AG10803 (cell line): ENCODE measurements at regions not wholly inside any gene's neighbourhood (a gene's known extent, or its start where the extent isn't known, plus 50 kb on each side); places are given as distances from the start of the nearest gene placed in this dataset.

Source experiments
- DNase-seq: peaks from one replicate; pipeline ENCODE4 v3.0.0; 2010; ENCODE audit warnings: low read depth
- H3K4me3 ChIP-seq: 2 replicates; pipeline ENCODE4 v1.5.1; 2011; ENCODE audit warnings: mild to moderate bottlenecking, low read length, control low read depth
- CTCF ChIP-seq: conservative IDR thresholded peaks from 2 replicates; pipeline ENCODE4 v1.5.1; 2011; ENCODE audit warnings: mild to moderate bottlenecking, low read length, control low read depth, inconsistent platforms

- TF ChIP-seq CTCF = no peak
- no peak for DNase-seq
- no peak overlapping the region for H3K4me3 ChIP-seq
Measured at GRCh38 chr5:74139589-74139988, 500.9 kb downstream of the ENC1 start.

GRCh38 chr5:74138721-74139120 is 501.8 kb downstream of the ENC1 start:
- no peak for TF ChIP-seq CTCF
- H3K4me3 ChIP-seq = no peak overlapping the region
- DNase-seq = no peak

DNA sequence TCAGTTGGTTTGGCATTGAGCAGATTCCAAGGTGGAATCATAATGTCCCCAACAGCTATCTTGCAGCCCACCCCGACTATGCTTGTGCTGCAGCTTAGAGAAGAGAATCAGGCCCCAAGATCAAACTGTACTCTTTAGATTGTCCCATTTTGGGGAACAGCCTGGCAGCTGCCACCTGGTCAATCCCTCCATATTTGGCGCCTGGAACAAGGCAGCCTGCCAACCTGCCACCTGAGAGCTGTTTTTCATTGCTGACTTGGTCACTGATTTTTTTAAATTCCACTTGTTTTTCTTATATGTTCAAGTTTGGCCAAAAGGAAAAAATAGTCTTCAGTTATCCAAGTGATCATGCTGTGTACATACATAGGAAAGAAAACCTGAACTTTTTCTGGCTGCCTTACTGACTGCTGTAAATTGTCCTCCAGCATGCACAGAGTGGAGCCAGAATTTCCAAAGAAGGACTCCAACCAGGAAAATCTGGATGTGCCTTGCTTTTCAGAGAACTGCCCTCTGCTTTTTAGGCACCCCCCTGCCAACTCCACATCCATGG is 504.2 kb downstream of the ENC1 start:
- no peak for DNase-seq
- no peak for TF ChIP-seq CTCF
- no peak overlapping the region for H3K4me3 ChIP-seq

DNA sequence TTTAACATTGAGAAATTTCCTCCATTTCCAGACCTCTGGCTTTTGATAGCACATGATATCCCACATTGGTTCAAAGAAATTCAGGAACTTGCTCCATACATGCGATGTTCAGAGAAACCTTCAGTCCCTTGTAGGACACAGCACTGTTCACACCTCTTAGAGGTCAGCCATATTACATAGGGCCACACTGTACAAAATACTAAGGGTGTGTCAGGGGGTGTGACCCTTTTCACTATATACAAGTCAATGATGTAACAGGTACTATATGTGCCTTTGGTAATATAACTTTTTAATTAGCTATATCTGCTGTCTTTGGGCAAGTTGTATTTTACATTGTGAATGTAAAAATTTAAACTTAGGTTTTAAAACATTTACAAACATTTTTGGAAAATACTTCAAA is 505.5 kb downstream of the ENC1 start:
- no peak for TF ChIP-seq CTCF

GRCh38 chr5:74132485-74132884 is 506.5 kb downstream of the ARHGEF28 start:
- DNase-seq = no peak
- TF ChIP-seq CTCF = no peak
- no peak overlapping the region for H3K4me3 ChIP-seq

More for the DNA sequence above, 505.5 kb downstream of the ENC1 start:
- no peak overlapping the region for H3K4me3 ChIP-seq
- no peak for DNase-seq

- no peak overlapping the region for H3K4me3 ChIP-seq
- TF ChIP-seq CTCF = no peak
- DNase-seq = no peak
Measured at GRCh38 chr5:74131250-74131649, 505.3 kb downstream of the ARHGEF28 start.

DNA sequence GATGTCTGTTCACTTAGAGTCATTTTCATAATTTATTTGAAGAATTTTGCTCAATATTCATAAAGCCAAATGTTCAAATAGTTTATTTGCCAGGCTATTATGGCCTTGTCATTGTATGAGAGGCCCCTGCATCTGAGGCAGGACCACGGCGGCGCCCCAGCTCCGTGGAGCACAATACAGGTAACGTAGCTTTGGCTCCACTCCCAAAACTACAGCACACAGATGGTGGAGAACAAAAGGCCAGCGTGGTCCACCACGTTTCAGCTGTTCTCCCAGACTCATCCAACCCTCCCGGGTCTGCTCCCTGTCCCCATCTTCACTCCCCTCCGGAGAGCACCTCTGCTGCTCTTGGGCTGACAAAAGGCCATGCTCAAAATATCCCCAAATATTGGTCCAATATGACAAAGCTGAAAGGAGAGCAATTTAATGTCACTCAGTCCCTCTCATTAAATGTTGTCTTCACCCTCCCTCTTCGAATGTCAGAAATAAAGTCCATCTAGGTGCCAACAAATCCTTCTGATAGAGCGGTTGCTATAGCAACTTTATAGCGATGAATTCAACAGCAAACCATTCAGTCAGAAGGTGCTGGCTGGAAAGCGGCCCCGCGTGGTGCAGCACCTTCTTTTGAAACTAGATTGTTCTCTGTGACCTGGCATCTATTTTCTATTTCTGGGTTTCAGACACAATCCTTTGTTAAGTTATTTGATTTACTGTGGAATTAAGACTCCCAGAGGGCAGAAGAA is 504.3 kb downstream of the ARHGEF28 start:
- no peak for TF ChIP-seq CTCF
- no peak overlapping the region for H3K4me3 ChIP-seq
- no peak for DNase-seq
